Smooth muscle cell (in vitro differentiated cells): ENCODE measurements at regions not wholly inside any gene's neighbourhood (a gene's known extent, or its start where the extent isn't known, plus 50 kb on each side); places are given as distances from the start of the nearest gene placed in this dataset.
"Not testable (repeated sequence)": the region's sequence is repeated elsewhere in the genome, so short reads cannot be mapped to it uniquely, and the experiment has no call there.

ENCODE experiments used
- DNase-seq: peaks from one replicate; lab custom pipeline; 2025; ENCODE audit not compliant: unreplicated experiment; lab: John Stamatoyannopoulos, UW
- H2AFZ ChIP-seq: fragments of 200-600 bp; sonication (generic); 2 replicates; pipeline ENCODE4 v1.6.0; 2016; ENCODE audit warnings: antibody characterized with exemption, low read depth, mild to moderate bottlenecking
- H3F3A ChIP-seq: fragments of 200-600 bp; sonication (generic); 2 replicates; pipeline ENCODE4 v1.6.0; 2017; ENCODE audit warnings: antibody characterized with exemption, low read depth
- H3K27ac ChIP-seq: fragments of 200-600 bp; sonication (generic); 2 replicates; pipeline ENCODE4 v1.5.1; 2016; ENCODE audit warnings: low read depth, mild to moderate bottlenecking
- H3K27me3 ChIP-seq: fragments of 200-600 bp; sonication (generic); 2 replicates; pipeline ENCODE4 v1.6.1; 2016; ENCODE audit warnings: low read depth, mild to moderate bottlenecking
- H3K36me3 ChIP-seq: fragments of 200-600 bp; sonication (generic); 2 replicates; pipeline ENCODE4 v1.5.1; 2016; ENCODE audit warnings: low read depth
- H3K4me1 ChIP-seq: fragments of 200-600 bp; sonication (generic); 2 replicates; pipeline ENCODE4 v1.5.1; 2016; ENCODE audit warnings: low read depth
- H3K4me2 ChIP-seq: fragments of 200-600 bp; sonication (generic); 2 replicates; pipeline ENCODE4 v1.6.0; 2016; ENCODE audit warnings: mild to moderate bottlenecking
- H3K4me3 ChIP-seq: fragments of 200-600 bp; sonication (generic); 2 replicates; pipeline ENCODE4 v1.5.1; 2016; ENCODE audit warnings: mild to moderate bottlenecking
- H3K79me2 ChIP-seq: fragments of 200-600 bp; sonication (generic); 2 replicates; pipeline ENCODE4 v1.6.0; 2016; ENCODE audit warnings: low read depth, mild to moderate bottlenecking
- H3K9ac ChIP-seq: fragments of 200-600 bp; sonication (generic); 2 replicates; pipeline ENCODE4 v1.6.0; 2016; ENCODE audit warnings: low read depth
- H3K9me3 ChIP-seq: fragments of 200-600 bp; sonication (generic); replicated peaks from 2 replicates; pipeline ENCODE4 v1.5.1; 2016; ENCODE audit warnings: low read depth
- H4K20me1 ChIP-seq: fragments of 200-600 bp; sonication (generic); 2 replicates; pipeline ENCODE4 v1.6.0; 2016; ENCODE audit warnings: low read depth
- WGBS: methylation state at CpG from one replicate; pipeline ENCODE4 v1.1.7; 2016; ENCODE audit warnings: low lambda C conversion rate; 5-methylcytosine and 5-hydroxymethylcytosine counted together
- TF ChIP-seq, protein P1 (sequence below): fragments of 200-600 bp; sonication (generic); IDR thresholded peaks from 2 replicates; pipeline ENCODE4 v1.5.1; 2017; ENCODE audit warnings: borderline replicate concordance, mild to moderate bottlenecking, antibody characterized with exemption; ENCODE audit not compliant: insufficient read depth, poor library complexity, severe bottlenecking

DNA sequence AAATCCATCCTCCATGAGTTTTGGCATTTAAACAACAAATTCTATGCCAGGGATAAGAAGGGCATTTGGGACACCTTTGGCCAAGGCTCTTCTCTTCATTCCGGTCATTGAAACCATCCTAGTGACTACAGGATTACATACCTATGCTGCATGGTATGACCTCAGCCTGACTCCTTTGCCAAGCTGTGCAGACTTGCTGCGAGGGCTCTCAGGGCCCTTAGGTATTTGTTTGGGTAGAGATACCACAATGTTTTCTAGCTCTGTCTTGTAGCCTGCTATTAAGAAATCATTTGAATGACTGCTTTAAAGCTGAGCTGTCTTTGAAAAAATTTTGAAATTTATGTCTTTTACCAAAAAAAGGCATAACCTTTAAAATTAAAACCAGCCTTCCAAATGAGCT lies 749.8 kb upstream of the SGO1 start:
- no peaks in the 10 kb centered on the region for H3K9me3 ChIP-seq
- WGBS: 72% methylated on average over 2 of the region's 2 CpGs
- H3K4me2 ChIP-seq: no peak overlapping the region
- TF ChIP-seq, protein P1, sequence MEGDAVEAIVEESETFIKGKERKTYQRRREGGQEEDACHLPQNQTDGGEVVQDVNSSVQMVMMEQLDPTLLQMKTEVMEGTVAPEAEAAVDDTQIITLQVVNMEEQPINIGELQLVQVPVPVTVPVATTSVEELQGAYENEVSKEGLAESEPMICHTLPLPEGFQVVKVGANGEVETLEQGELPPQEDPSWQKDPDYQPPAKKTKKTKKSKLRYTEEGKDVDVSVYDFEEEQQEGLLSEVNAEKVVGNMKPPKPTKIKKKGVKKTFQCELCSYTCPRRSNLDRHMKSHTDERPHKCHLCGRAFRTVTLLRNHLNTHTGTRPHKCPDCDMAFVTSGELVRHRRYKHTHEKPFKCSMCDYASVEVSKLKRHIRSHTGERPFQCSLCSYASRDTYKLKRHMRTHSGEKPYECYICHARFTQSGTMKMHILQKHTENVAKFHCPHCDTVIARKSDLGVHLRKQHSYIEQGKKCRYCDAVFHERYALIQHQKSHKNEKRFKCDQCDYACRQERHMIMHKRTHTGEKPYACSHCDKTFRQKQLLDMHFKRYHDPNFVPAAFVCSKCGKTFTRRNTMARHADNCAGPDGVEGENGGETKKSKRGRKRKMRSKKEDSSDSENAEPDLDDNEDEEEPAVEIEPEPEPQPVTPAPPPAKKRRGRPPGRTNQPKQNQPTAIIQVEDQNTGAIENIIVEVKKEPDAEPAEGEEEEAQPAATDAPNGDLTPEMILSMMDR: no peak
- H3K9ac ChIP-seq: no peak overlapping the region
- H3K4me3 ChIP-seq: no peak overlapping the region
- no peak overlapping the region for H3K27ac ChIP-seq
- H2AFZ ChIP-seq: no peak overlapping the region
- H4K20me1 ChIP-seq: no peaks in the 10 kb centered on the region
- H3K4me1 ChIP-seq: no peaks in the 10 kb centered on the region
- no peaks in the 10 kb centered on the region for H3K79me2 ChIP-seq
- no peaks in the 10 kb centered on the region for H3F3A ChIP-seq
- no peaks in the 10 kb centered on the region for H3K36me3 ChIP-seq
- no peak for DNase-seq
- no peaks in the 10 kb centered on the region for H3K27me3 ChIP-seq

DNA sequence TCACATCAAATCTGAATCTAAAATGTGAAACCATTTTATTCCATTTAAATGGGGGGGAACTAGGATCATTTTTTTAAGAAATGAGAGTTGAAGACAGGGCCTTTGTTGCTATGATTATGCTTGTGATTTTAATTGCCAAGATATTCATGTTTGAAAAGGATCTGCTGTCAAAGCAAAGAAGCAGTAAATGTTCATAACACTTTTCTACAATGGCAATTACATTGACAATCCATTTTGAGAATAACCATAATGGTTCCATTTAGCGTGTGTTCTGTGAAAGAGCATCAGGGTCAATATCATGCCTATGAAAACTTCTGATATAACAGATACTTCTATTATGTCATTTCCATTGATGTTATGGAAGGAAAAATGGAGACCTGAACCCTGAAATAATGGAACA lies 745.8 kb upstream of the SGO1 start:
- Histone ChIP-seq H4K20me1 (no peaks in the 10 kb centered on the region), H3K27me3 (no peaks in the 10 kb centered on the region), H3K9ac (no peak overlapping the region), H3K9me3 (no peaks in the 10 kb centered on the region), H3K27ac (no peak overlapping the region), H3K4me3 (no peak overlapping the region), H3K4me2 (no peak overlapping the region), H3K79me2 (no peaks in the 10 kb centered on the region), H2AFZ (no peak overlapping the region), H3F3A (no peaks in the 10 kb centered on the region), H3K36me3 (no peaks in the 10 kb centered on the region), H3K4me1 (no peaks in the 10 kb centered on the region)
- DNase-seq: no peak
- 96% methylated on average over 1 of the region's 1 CpG for WGBS
- TF ChIP-seq, protein P1: no peak

DNA sequence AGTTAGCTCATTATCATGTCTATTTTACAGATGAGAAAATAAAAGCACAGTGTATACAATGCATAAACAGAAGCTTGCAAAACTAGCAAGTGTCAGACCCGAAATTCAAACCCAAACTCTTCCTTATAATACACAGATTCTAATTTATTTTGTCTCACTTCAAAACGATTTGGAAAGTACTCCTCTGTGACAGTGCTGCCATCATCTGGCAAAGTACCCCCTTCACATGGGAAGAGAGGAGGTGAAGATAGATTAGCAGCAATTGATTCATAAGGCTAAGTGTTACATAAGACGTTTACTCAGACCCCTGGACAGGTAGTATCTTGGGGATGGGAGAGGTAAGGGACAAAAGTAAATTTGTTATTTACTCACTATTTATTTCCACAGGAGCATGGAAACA lies 744.0 kb upstream of the SGO1 start:
- no peak for DNase-seq
- no peak overlapping the region for H3K9ac ChIP-seq
- TF ChIP-seq, protein P1: peak; percentile 42
- no peaks in the 10 kb centered on the region for H3K4me1 ChIP-seq
- H2AFZ ChIP-seq: no peak overlapping the region
- no peaks in the 10 kb centered on the region for H3F3A ChIP-seq
- no peaks in the 10 kb centered on the region for H3K36me3 ChIP-seq
- WGBS: 18% methylated on average over 3 of the region's 3 CpGs
- no peak overlapping the region for H3K27ac ChIP-seq
- no peaks in the 10 kb centered on the region for H3K79me2 ChIP-seq
- no peak overlapping the region for H3K4me2 ChIP-seq
- no peaks in the 10 kb centered on the region for H3K9me3 ChIP-seq
- H4K20me1 ChIP-seq: no peaks in the 10 kb centered on the region
- no peak overlapping the region for H3K4me3 ChIP-seq
- H3K27me3 ChIP-seq: no peaks in the 10 kb centered on the region

DNA sequence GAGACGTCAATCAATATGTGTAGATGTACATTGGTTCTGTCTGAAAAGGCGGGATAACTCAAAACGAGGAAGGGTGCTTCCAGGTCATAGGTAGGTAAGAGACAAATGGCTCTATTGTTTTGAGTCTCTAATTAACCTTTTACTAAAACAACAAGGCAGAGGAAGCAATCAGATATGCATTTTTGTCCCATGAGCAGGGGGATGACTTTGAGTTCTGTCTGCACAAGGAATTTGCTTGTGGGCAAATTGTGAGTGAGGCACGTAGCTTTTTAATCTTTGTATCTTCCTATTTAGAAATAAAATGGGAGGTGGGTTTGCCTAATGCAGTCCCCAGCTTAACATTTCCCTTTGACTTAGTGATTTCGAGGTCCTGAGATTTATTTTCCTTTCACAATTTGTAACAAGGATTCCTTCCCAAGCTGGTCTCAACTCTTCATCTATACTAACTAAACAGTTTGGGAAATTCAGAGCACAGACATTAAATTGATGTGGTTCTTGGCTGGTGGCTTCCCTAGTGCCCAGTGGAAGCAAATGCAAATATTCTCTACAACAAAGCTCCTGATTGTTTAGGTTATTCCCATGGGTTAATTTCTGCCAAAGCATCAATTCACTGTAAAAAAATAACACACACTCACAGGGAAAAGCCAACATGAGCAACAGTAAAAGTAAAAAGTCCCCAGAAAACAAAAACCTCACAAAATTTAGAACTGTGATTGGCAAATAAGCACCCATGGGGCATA lies 738.8 kb upstream of the SGO1 start:
- H3K27ac ChIP-seq: peak overlapping the region; percentile 28
- H3K9me3 ChIP-seq: no peaks in the 10 kb centered on the region
- H3K9ac ChIP-seq: no peak overlapping the region
- no peak overlapping the region for H2AFZ ChIP-seq
- H3K27me3 ChIP-seq: no peaks in the 10 kb centered on the region
- TF ChIP-seq, protein P1: no peak
- H3K4me1 ChIP-seq: no peaks in the 10 kb centered on the region
- WGBS: 71% methylated on average over 5 of the region's 5 CpGs
- no peaks in the 10 kb centered on the region for H3F3A ChIP-seq
- no peaks in the 10 kb centered on the region for H4K20me1 ChIP-seq
- H3K79me2 ChIP-seq: no peaks in the 10 kb centered on the region
- no peaks in the 10 kb centered on the region for H3K36me3 ChIP-seq
- H3K4me3 ChIP-seq: no peak overlapping the region
- DNase-seq: no peak
- no peak overlapping the region for H3K4me2 ChIP-seq

DNA sequence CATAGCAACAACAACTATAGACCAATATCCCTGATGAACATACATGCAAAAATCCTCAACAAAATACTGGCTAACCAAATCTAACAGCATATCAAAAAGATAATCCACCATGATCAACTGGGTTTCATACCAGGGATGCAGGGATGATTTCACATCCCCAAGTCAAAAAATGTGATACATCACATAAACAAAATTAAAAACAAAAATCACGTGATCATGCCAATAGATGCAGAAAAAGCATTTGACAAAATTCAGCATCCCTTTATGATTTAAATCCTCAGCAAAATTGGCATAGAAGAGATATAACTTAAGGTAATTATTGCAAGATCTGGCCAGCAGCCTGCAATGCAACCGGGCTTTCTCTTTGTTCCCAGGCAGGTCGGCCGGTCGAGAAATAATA lies 735.1 kb upstream of the SGO1 start:
- H3F3A ChIP-seq, H3K4me2 ChIP-seq, H3K4me1 ChIP-seq, DNase-seq, H3K9ac ChIP-seq, H3K79me2 ChIP-seq, H3K4me3 ChIP-seq, H4K20me1 ChIP-seq, H3K9me3 ChIP-seq, H3K36me3 ChIP-seq, H3K27me3 ChIP-seq, H3K27ac ChIP-seq, H2AFZ ChIP-seq: not testable (repeated sequence)
- 80% methylated on average over 5 of the region's 5 CpGs for WGBS
